H9 (cell line): ENCODE measurements at regions not wholly inside any gene's neighbourhood (a gene's known extent, or its start where the extent isn't known, plus 50 kb on each side); places are given as distances from the start of the nearest gene placed in this dataset.

Experiments used
- DNase-seq: peaks from one replicate; pipeline ENCODE4 v3.0.0-alpha.2; 2017
- H2AFZ ChIP-seq: one replicate; pipeline ENCODE4 v1.6.1; 2013; ENCODE audit warnings: mild to moderate bottlenecking, low read length, control low read depth, moderate library complexity
- H2AK5ac ChIP-seq: 2 replicates; pipeline ENCODE4 v1.6.1; 2013; ENCODE audit warnings: low read length, control low read depth, mixed read lengths; ENCODE audit not compliant: insufficient read length
- H2BK120ac ChIP-seq: one replicate; pipeline ENCODE4 v1.6.1; 2013; ENCODE audit warnings: low read depth, mild to moderate bottlenecking, low read length, control low read depth, inconsistent platforms; ENCODE audit not compliant: poor library complexity, severe bottlenecking
- H2BK12ac ChIP-seq: 2 replicates; pipeline ENCODE4 v1.6.1; 2013; ENCODE audit warnings: low read length, control low read depth, mixed read lengths, low read depth; ENCODE audit not compliant: insufficient read length
- H2BK15ac ChIP-seq: 2 replicates; pipeline ENCODE4 v1.6.1; 2013; ENCODE audit warnings: low read depth, low read length, control low read depth
- H2BK20ac ChIP-seq: one replicate; pipeline ENCODE4 v1.6.1; 2013; ENCODE audit warnings: low read depth, mild to moderate bottlenecking, low read length, control low read depth, inconsistent platforms; ENCODE audit not compliant: poor library complexity, severe bottlenecking
- H2BK5ac ChIP-seq: 2 replicates; pipeline ENCODE4 v1.6.1; 2013; ENCODE audit warnings: low read length, control low read depth, mixed read lengths; ENCODE audit not compliant: insufficient read length
- H3K14ac ChIP-seq: 2 replicates; pipeline ENCODE4 v1.6.1; 2013; ENCODE audit warnings: low read length, control low read depth; ENCODE audit not compliant: insufficient read depth
- H3K18ac ChIP-seq: 2 replicates; pipeline ENCODE4 v1.6.1; 2013; ENCODE audit warnings: low read depth, mild to moderate bottlenecking, mixed read lengths, low read length, control low read depth; ENCODE audit not compliant: insufficient read length
- H3K23ac ChIP-seq: 2 replicates; pipeline ENCODE4 v1.6.1; 2013; ENCODE audit warnings: low read length, control low read depth, mixed read lengths, low read depth; ENCODE audit not compliant: insufficient read length
- H3K23me2 ChIP-seq: 2 replicates; pipeline ENCODE4 v1.6.1; 2013; ENCODE audit warnings: low read depth, mild to moderate bottlenecking, mixed read lengths, low read length, control low read depth; ENCODE audit not compliant: insufficient read length, poor library complexity, severe bottlenecking
- H3K27ac ChIP-seq: 2 replicates; pipeline ENCODE4 v1.5.1; 2013; ENCODE audit warnings: low read length, control low read depth, mixed read lengths, low read depth; ENCODE audit not compliant: insufficient read length
- H3K27me3 ChIP-seq: 2 replicates; pipeline ENCODE4 v1.6.1; 2013; ENCODE audit warnings: low read length, control low read depth, inconsistent platforms; ENCODE audit not compliant: insufficient read depth
- H3K4ac ChIP-seq: 2 replicates; pipeline ENCODE4 v1.6.1; 2013; ENCODE audit warnings: low read depth, mild to moderate bottlenecking, control low read depth, inconsistent platforms, low read length, moderate library complexity
- H3K4me1 ChIP-seq: 2 replicates; pipeline ENCODE4 v1.6.1; 2013; ENCODE audit warnings: low read length, control low read depth, inconsistent platforms; ENCODE audit not compliant: insufficient read depth
- H3K4me2 ChIP-seq: 2 replicates; pipeline ENCODE4 v1.6.1; 2013; ENCODE audit warnings: low read length, control low read depth, mixed read lengths; ENCODE audit not compliant: insufficient read length, insufficient read depth
- H3K56ac ChIP-seq: 2 replicates; pipeline ENCODE4 v1.6.1; 2013; ENCODE audit warnings: low read depth, mild to moderate bottlenecking, mixed read lengths, low read length, control low read depth; ENCODE audit not compliant: insufficient read length
- H3K79me1 ChIP-seq: 2 replicates; pipeline ENCODE4 v1.6.1; 2013; ENCODE audit warnings: low read depth, mild to moderate bottlenecking, moderate library complexity, low read length, control low read depth, inconsistent platforms; ENCODE audit not compliant: insufficient read depth, poor library complexity, severe bottlenecking
- H3K79me2 ChIP-seq: 2 replicates; pipeline ENCODE4 v1.6.1; 2013; ENCODE audit warnings: low read length, control low read depth, inconsistent platforms; ENCODE audit not compliant: insufficient read depth
- H3K9ac ChIP-seq: 2 replicates; pipeline ENCODE4 v1.6.1; 2013; ENCODE audit warnings: low read length, control low read depth, mixed read lengths; ENCODE audit not compliant: insufficient read length; ENCODE audit errors: extremely low read depth
- H3K9me3 ChIP-seq: one replicate; pipeline ENCODE4 v1.6.1; 2013; ENCODE audit warnings: low read depth, low read length, inconsistent platforms; ENCODE audit not compliant: control insufficient read depth
- H3T11ph ChIP-seq: one replicate; pipeline ENCODE4 v1.6.1; 2013; ENCODE audit warnings: mild to moderate bottlenecking, low read length, control low read depth, inconsistent platforms
- H4K20me1 ChIP-seq: one replicate; pipeline ENCODE4 v1.6.1; 2013; ENCODE audit not compliant: control insufficient read depth, insufficient read length, insufficient read depth
- H4K5ac ChIP-seq: 2 replicates; pipeline ENCODE4 v1.6.1; 2013; ENCODE audit warnings: low read depth, mild to moderate bottlenecking, mixed read lengths, low read length, control low read depth; ENCODE audit not compliant: insufficient read length
- H4K8ac ChIP-seq: replicated peaks from 2 replicates; pipeline ENCODE4 v1.6.1; 2013; ENCODE audit warnings: low read length, control low read depth, mixed read lengths, low read depth; ENCODE audit not compliant: insufficient read length
- H4K91ac ChIP-seq: 2 replicates; pipeline ENCODE4 v1.6.1; 2013; ENCODE audit warnings: low read depth, mild to moderate bottlenecking, moderate library complexity, mixed read lengths, low read length, control low read depth; ENCODE audit not compliant: insufficient read length
- H3K27ac Mint-ChIP-seq, 3 experiments: 2 replicates in 2 of 3; 3 replicates in 1 of 3; pipeline ENCODE4 v1.8.0; 2020 to 2021; ENCODE audit warnings: mixed read lengths in 3 of 3, mild to moderate bottlenecking in 1 of 3, moderate library complexity in 1 of 3
- H3K27me3 Mint-ChIP-seq: 2 replicates; pipeline ENCODE4 v1.8.0; 2021; ENCODE audit warnings: low read depth, mild to moderate bottlenecking, moderate library complexity, mixed read lengths
- H3K36me3 Mint-ChIP-seq, 3 experiments: 2 replicates in 2 of 3; 3 replicates in 1 of 3; pipeline ENCODE4 v1.8.0; 2020 to 2021; ENCODE audit warnings: low read depth in 3 of 3, mixed read lengths in 3 of 3; ENCODE audit not compliant: insufficient read depth in 1 of 3
- H3K4me1 Mint-ChIP-seq, 2 experiments: 2 replicates each; pipeline ENCODE4 v1.8.0; 2020; ENCODE audit warnings: mixed read lengths in 2 of 2
- H3K4me3 Mint-ChIP-seq, 2 experiments: 2 replicates in 1 of 2; 3 replicates in 1 of 2; pipeline ENCODE4 v1.8.0; 2020 to 2021; ENCODE audit warnings: mild to moderate bottlenecking in 2 of 2, mixed read lengths in 2 of 2, moderate library complexity in 1 of 2
- H3K9me3 Mint-ChIP-seq, 2 experiments: 2 replicates in 1 of 2; 3 replicates in 1 of 2; pipeline ENCODE4 v1.8.0; 2020; ENCODE audit warnings: mild to moderate bottlenecking in 2 of 2, mixed read lengths in 2 of 2, moderate library complexity in 1 of 2
- CTCF ChIP-seq: fragments of 200-600 bp; sonication (generic); conservative IDR thresholded peaks from 3 replicates; pipeline ENCODE4 v1.8.0; 2021; ENCODE audit warnings: antibody characterized with exemption, mild to moderate bottlenecking
- WGBS: extraction: QIAGEN DNeasy Blood & Tissue Kit; methylation state at CpG from one replicate; pipeline ENCODE4 v1.1.7; 2013; ENCODE audit warnings: missing lambda C conversion rate, low lambda C conversion rate, mixed read lengths; ENCODE audit not compliant: insufficient read length; ENCODE audit errors: extremely low coverage; 5-methylcytosine and 5-hydroxymethylcytosine counted together

DNA sequence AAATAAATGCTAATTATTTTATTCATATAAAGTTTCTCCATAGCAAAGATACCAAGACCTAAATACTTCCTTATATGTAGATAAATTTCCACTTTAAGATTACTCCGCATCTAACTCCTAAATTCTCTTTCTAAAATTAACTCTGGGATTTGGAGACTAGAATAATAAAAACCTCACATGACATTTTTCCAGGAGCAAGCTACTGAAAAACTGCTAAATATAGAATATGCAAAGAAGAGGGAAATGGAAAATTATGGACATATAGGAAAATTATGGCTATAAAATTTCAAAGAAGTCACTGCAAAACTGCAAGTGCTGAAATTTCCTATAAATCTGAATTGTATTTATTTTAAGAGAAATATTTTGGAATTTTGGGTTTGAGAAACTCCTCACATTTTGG, 186.2 kb downstream of the DUSP6 start:
- no peak overlapping the region for H2AFZ ChIP-seq
- Mint-ChIP-seq H3K27ac (no peak overlapping the region), H3K9me3 (no peaks in the 10 kb centered on the region; a peak in 1 of 5 replicates), H3K4me3 (no peak overlapping the region), H3K27me3 (peaks cover 8% of the 10 kb centered on the region), H3K4me1 (peaks cover 2 to 9% of the 10 kb centered on the region in 2 experiments; a peak in 2 of 4 replicates), H3K36me3 (no peaks in the 10 kb centered on the region)
- no peak overlapping the region for H2BK12ac ChIP-seq
- TF ChIP-seq CTCF: no peak
- no peak overlapping the region for H4K8ac ChIP-seq
- no peaks in the 10 kb centered on the region for H4K20me1 ChIP-seq
- H3K23ac ChIP-seq: no peak overlapping the region
- H4K91ac ChIP-seq: no peak overlapping the region
- H3K9me3 ChIP-seq: no peaks in the 10 kb centered on the region
- no peak overlapping the region for H3K56ac ChIP-seq
- no peak for DNase-seq
- no peak overlapping the region for H2BK20ac ChIP-seq
- no peak overlapping the region for H4K5ac ChIP-seq
- H3K9ac ChIP-seq: no peak overlapping the region
- no CpG with 5 or more reads among the region's 1 CpG for WGBS
- no peak overlapping the region for H3K27ac ChIP-seq
- no peak overlapping the region for H2BK120ac ChIP-seq
- no peak overlapping the region for H3K4me2 ChIP-seq
- no peaks in the 10 kb centered on the region for H3K79me1 ChIP-seq
- H3K4me1 ChIP-seq: 0 out of 2 replicates have a peak, but pooled peaks cover 2% of the 10 kb centered on the region
- no peak overlapping the region for H3K4ac ChIP-seq
- no peaks in the 10 kb centered on the region for H3K23me2 ChIP-seq
- no peak overlapping the region for H2BK5ac ChIP-seq
- no peaks in the 10 kb centered on the region for H3K79me2 ChIP-seq
- H3K14ac ChIP-seq: no peak overlapping the region
- no peak overlapping the region for H2BK15ac ChIP-seq
- H3T11ph ChIP-seq: no peak overlapping the region
- H2AK5ac ChIP-seq: no peak overlapping the region
- no peaks in the 10 kb centered on the region for H3K27me3 ChIP-seq
- H3K18ac ChIP-seq: no peak overlapping the region
